H1 (cell line): ENCODE measurements at regions not wholly inside any gene's neighbourhood (a gene's known extent, or its start where the extent isn't known, plus 50 kb on each side); places are given as distances from the start of the nearest gene placed in this dataset.

Experiments
- CTCF ChIA-PET: fragments of 300-600 bp; sonication (Branson Sonifier 250); formaldehyde crosslinking; loops from one replicate; lab custom pipeline; 2021; ENCODE audit not compliant: partially characterized antibody; lab: Charles Lee
- POLR2A ChIA-PET: fragments of 300-600 bp; sonication (Branson Sonifier 250); formaldehyde crosslinking; loops from one replicate; lab custom pipeline; 2021; ENCODE audit warnings: inconsistent platforms; ENCODE audit not compliant: partially characterized antibody; lab: Charles Lee
- DNase-seq, 2 experiments: peaks; one replicate each; pipeline versions ENCODE4 v3.0.0 to v3.0.0-alpha.2; 2010 to 2022; ENCODE audit warnings: low spot score in 2 of 2, low read depth in 1 of 2, mixed read lengths in 1 of 2
- FAIRE-seq: peaks from 2 replicates; lab custom pipeline; 2011; peaks lifted over from hg19 to GRCh38; lab: Jason Lieb, UNC
- H2AFZ ChIP-seq: 2 replicates; pipeline ENCODE4 v1.8.1; 2012; ENCODE audit warnings: low read length, inconsistent platforms
- H2AK5ac ChIP-seq: 2 replicates; pipeline ENCODE4 v1.6.1; 2013; ENCODE audit warnings: low read depth, low read length
- H2BK120ac ChIP-seq: replicated peaks from 2 replicates; pipeline ENCODE3; 2013; ENCODE audit warnings: low read depth, low read length, inconsistent platforms
- H2BK12ac ChIP-seq: 2 replicates; pipeline ENCODE4 v1.6.1; 2013; ENCODE audit warnings: low read depth, low read length
- H2BK15ac ChIP-seq: 2 replicates; pipeline ENCODE4 v1.6.1; 2013; ENCODE audit warnings: low read length
- H2BK20ac ChIP-seq: 2 replicates; pipeline ENCODE4 v1.6.1; 2013; ENCODE audit warnings: low read length
- H2BK5ac ChIP-seq: 2 replicates; pipeline ENCODE4 v1.6.1; 2013; ENCODE audit warnings: low read depth, low read length
- H3K14ac ChIP-seq: 2 replicates; pipeline ENCODE4 v1.6.1; 2013; ENCODE audit warnings: inconsistent platforms; ENCODE audit not compliant: insufficient read length
- H3K18ac ChIP-seq: 2 replicates; pipeline ENCODE4 v1.6.1; 2013; ENCODE audit warnings: low read length; ENCODE audit errors: extremely low read depth
- H3K23ac ChIP-seq: 2 replicates; pipeline ENCODE4 v1.6.1; 2013; ENCODE audit warnings: inconsistent platforms; ENCODE audit not compliant: insufficient read length
- H3K23me2 ChIP-seq: 2 replicates; pipeline ENCODE4 v1.6.1; 2013; ENCODE audit warnings: low read depth, low read length
- H3K27ac ChIP-seq: 2 replicates; pipeline ENCODE4 v1.6.1; 2011; ENCODE audit warnings: low read depth, low read length, inconsistent platforms
- H3K27me3 ChIP-seq, 4 experiments: replicated peaks in 1 of 4; 1 replicate in 1 of 4; 2 replicates in 3 of 4; pipeline versions ENCODE4 v1.6.1 to v1.8.1; 2011 to 2013; ENCODE audit warnings: low read length in 3 of 4, mild to moderate bottlenecking in 3 of 4, inconsistent platforms in 2 of 4, mixed read lengths in 2 of 4, moderate library complexity in 1 of 4; ENCODE audit not compliant: control insufficient read depth in 3 of 4, insufficient read depth in 3 of 4; ENCODE audit errors: extremely low read depth in 1 of 4
- H3K36me3 ChIP-seq, 4 experiments: 2 replicates each; pipeline versions ENCODE4 v1.6.1 to v1.8.1; 2011 to 2013; ENCODE audit warnings: mild to moderate bottlenecking in 4 of 4, low read length in 3 of 4, moderate library complexity in 2 of 4, control low read depth in 1 of 4, inconsistent platforms in 1 of 4; ENCODE audit not compliant: insufficient read depth in 4 of 4, control insufficient read depth in 2 of 4
- H3K4ac ChIP-seq: replicated peaks from 2 replicates; pipeline ENCODE3; 2013; ENCODE audit warnings: low read length, low read depth, mixed read lengths, inconsistent platforms; ENCODE audit not compliant: insufficient read length
- H3K4me1 ChIP-seq, 4 experiments: replicated peaks in 1 of 4; 1 replicate in 1 of 4; 2 replicates in 3 of 4; pipeline versions ENCODE4 v1.6.1 to v1.8.1; 2011 to 2013; ENCODE audit warnings: low read length in 3 of 4, inconsistent platforms in 2 of 4, mixed read lengths in 1 of 4; ENCODE audit not compliant: insufficient read depth in 4 of 4, control insufficient read depth in 3 of 4
- H3K4me2 ChIP-seq, 2 experiments: 2 replicates each; pipeline versions ENCODE4 v1.6.1 to v1.8.1; 2011 to 2013; ENCODE audit warnings: low read depth in 2 of 2, low read length in 2 of 2, control low read depth in 1 of 2, inconsistent platforms in 1 of 2, mild to moderate bottlenecking in 1 of 2; ENCODE audit not compliant: insufficient read depth in 1 of 2
- H3K4me3 ChIP-seq, 4 experiments: fragments of 200-600, 300-600 bp in 1 of 4; sonication (generic), shearing (Covaris generic), sonication (Bioruptor Twin) in 1 of 4; 2 replicates each; pipeline versions ENCODE4 v1.5.1 to v1.8.1; 2011 to 2016; ENCODE audit warnings: low read length in 4 of 4, low read depth in 3 of 4, control low read depth in 2 of 4, inconsistent platforms in 2 of 4, mild to moderate bottlenecking in 2 of 4, mixed read lengths in 1 of 4, moderate library complexity in 1 of 4; ENCODE audit not compliant: insufficient read depth in 2 of 4; ENCODE audit errors: extremely low read depth in 1 of 4
- H3K56ac ChIP-seq: replicated peaks from 2 replicates; pipeline ENCODE3; 2013; ENCODE audit warnings: low read depth, mild to moderate bottlenecking, mixed read lengths, low read length, inconsistent platforms; ENCODE audit not compliant: insufficient read length
- H3K79me1 ChIP-seq: 2 replicates; pipeline ENCODE4 v1.6.1; 2013; ENCODE audit warnings: low read depth, low read length, control low read depth
- H3K79me2 ChIP-seq, 2 experiments: 2 replicates each; pipeline versions ENCODE4 v1.6.1 to v1.8.1; 2012 to 2013; ENCODE audit warnings: low read length in 2 of 2, mild to moderate bottlenecking in 2 of 2, inconsistent platforms in 1 of 2; ENCODE audit not compliant: insufficient read depth in 2 of 2, control insufficient read depth in 1 of 2
- H3K9ac ChIP-seq, 4 experiments: replicated peaks in 1 of 4; 1 replicate in 1 of 4; 2 replicates in 3 of 4; pipeline versions ENCODE4 v1.6.1 to v1.8.1; 2011 to 2013; ENCODE audit warnings: low read depth in 3 of 4, low read length in 3 of 4, control low read depth in 2 of 4, mild to moderate bottlenecking in 2 of 4, moderate library complexity in 2 of 4, inconsistent platforms in 1 of 4; ENCODE audit errors: extremely low read depth in 1 of 4
- H3K9me3 ChIP-seq, 2 experiments: 2 replicates each; pipeline versions ENCODE4 v1.6.1 to v1.8.1; 2012 to 2013; ENCODE audit warnings: mild to moderate bottlenecking in 2 of 2, moderate library complexity in 2 of 2, control low read depth in 1 of 2, inconsistent platforms in 1 of 2, low read depth in 1 of 2, low read length in 1 of 2, mixed read lengths in 1 of 2; ENCODE audit not compliant: insufficient read depth in 2 of 2
- H4K20me1 ChIP-seq, 2 experiments: replicated peaks in 1 of 2; 2 replicates each; pipeline versions ENCODE3 to v1.8.1; 2011 to 2013; ENCODE audit warnings: inconsistent platforms in 2 of 2, low read length in 2 of 2, mild to moderate bottlenecking in 1 of 2; ENCODE audit not compliant: insufficient read depth in 2 of 2, control insufficient read depth in 1 of 2
- H4K5ac ChIP-seq: 2 replicates; pipeline ENCODE4 v1.6.1; 2013; ENCODE audit warnings: low read length, low read depth, mixed read lengths, inconsistent platforms; ENCODE audit not compliant: insufficient read length
- H4K8ac ChIP-seq: 2 replicates; pipeline ENCODE4 v1.8.0; 2013; ENCODE audit warnings: mild to moderate bottlenecking, moderate library complexity, low read length, inconsistent platforms; ENCODE audit not compliant: insufficient read depth; ENCODE audit errors: extremely low read depth
- H4K91ac ChIP-seq: replicated peaks from 2 replicates; pipeline ENCODE3; 2013; ENCODE audit warnings: low read length, mixed read lengths, inconsistent platforms; ENCODE audit not compliant: insufficient read length
- POLR2AphosphoS5 ChIP-seq: IDR thresholded peaks from 2 replicates; pipeline ENCODE4 v1.6.1; 2011; ENCODE audit warnings: low read depth, low read length
- SAP30 ChIP-seq: fragments of 300-600 bp; sonication (generic); IDR thresholded peaks from 2 replicates; pipeline ENCODE4 v1.7.1; 2012; ENCODE audit warnings: low read length, moderate library complexity, mild to moderate bottlenecking, inconsistent platforms; ENCODE audit not compliant: insufficient read depth, insufficient replicate concordance
- SIN3A ChIP-seq, 2 experiments: IDR thresholded peaks in 1 of 2; conservative IDR thresholded peaks in 1 of 2; 2 replicates each; pipeline ENCODE4 v1.6.1; 2011 to 2012; ENCODE audit warnings: low read length in 2 of 2, improper control_type of control experiment in 1 of 2, low read depth in 1 of 2, mild to moderate bottlenecking in 1 of 2
- TEAD4 ChIP-seq: IDR thresholded peaks from 2 replicates; pipeline ENCODE4 v1.6.1; 2012; ENCODE audit warnings: low read depth, low read length, inconsistent platforms, mixed read lengths
- WGBS, 2 experiments: shearing (Covaris generic) in 1 of 2; methylation state at CpG; one replicate each; pipeline versions ENCODE4 v1.1.6 to v1.1.7; 2013 to 2015; ENCODE audit warnings: low lambda C conversion rate in 2 of 2, mixed read lengths in 2 of 2, inconsistent platforms in 1 of 2, low coverage in 1 of 2, missing lambda C conversion rate in 1 of 2; ENCODE audit not compliant: insufficient replicate concordance in 2 of 2, insufficient coverage in 1 of 2, insufficient read length in 1 of 2; ENCODE audit errors: extremely low coverage in 1 of 2, missing lambda C conversion rate in 1 of 2; 5-methylcytosine and 5-hydroxymethylcytosine counted together

GRCh38 chr11:37391615-37392014, 793.6 kb upstream of the RAG2 start:
- Histone ChIP-seq H4K91ac (no peak overlapping the region), H3K79me1 (no peaks in the 10 kb centered on the region), H2BK15ac (no peak overlapping the region), H3K79me2 (no peaks in the 10 kb centered on the region), H3K4me3 (no peak overlapping the region), H3K27me3 (no peaks in the 10 kb centered on the region), H3K23me2 (no peaks in the 10 kb centered on the region), H3K14ac (no peak overlapping the region), H2BK20ac (no peak overlapping the region), H3K56ac (no peak overlapping the region), H3K27ac (no peak overlapping the region), H2BK12ac (no peak overlapping the region), H3K9ac (no peak overlapping the region), H3K9me3 (peaks cover 14 to 19% of the 10 kb centered on the region in 2 experiments), H3K4me1 (no peaks in the 10 kb centered on the region), H3K23ac (no peak overlapping the region), H3K4ac (no peak overlapping the region), H3K4me2 (no peak overlapping the region), H4K5ac (no peak overlapping the region), H2AK5ac (no peak overlapping the region), H4K8ac (no peak overlapping the region), H2BK120ac (no peak overlapping the region), H2AFZ (no peak overlapping the region), H4K20me1 (no peaks in the 10 kb centered on the region), H2BK5ac (no peak overlapping the region), H3K18ac (no peak overlapping the region), H3K36me3 (0 out of 8 replicates have a peak, but pooled peaks cover 0 to 2% (median 0%) of the 10 kb centered on the region in 4 experiments)
- no peak for FAIRE-seq
- no peak for DNase-seq
- CTCF ChIA-PET, result no interaction called here
- POLR2A ChIA-PET, result no interaction called here
- 89% methylated on average over 1 of the region's 1 CpG; no CpG with 5 or more reads in 1 of the 2 experiments for WGBS, 2 experiments
- no peak for TF ChIP-seq SIN3A (conservative IDR thresholded peaks at IDR 0.05 in 1 of 2, IDR thresholded peaks at IDR 0.05 in 1 of 2; ENCODE audit: low read depth in 1 of 2, low read length in 2 of 2)
- TF ChIP-seq TEAD4, result no peak
- no peak for TF ChIP-seq SAP30
- TF ChIP-seq POLR2AphosphoS5, result no peak
